SK-N-MC (cell line): ENCODE measurements at regions not wholly inside any gene's neighbourhood (a gene's known extent, or its start where the extent isn't known, plus 50 kb on each side); places are given as distances from the start of the nearest gene placed in this dataset.

Experiments used
- EZH2 ChIP-seq: fragments of 200-600 bp; sonication (generic); IDR thresholded peaks from one replicate; pipeline ENCODE4 v1.6.1; 2017; ENCODE audit warnings: antibody characterized with exemption
- FOXP2 ChIP-seq: optimal IDR thresholded peaks from 2 replicates; pipeline ENCODE3; 2011; ENCODE audit warnings: mild to moderate bottlenecking, moderate library complexity; ENCODE audit not compliant: insufficient read depth; ENCODE audit errors: extremely low read length, control extremely low read depth
- POLR2AphosphoS5 ChIP-seq: IDR thresholded peaks from 2 replicates; pipeline ENCODE4 v1.6.1; 2012; ENCODE audit warnings: mild to moderate bottlenecking, low read depth, low read length, borderline replicate concordance

DNA sequence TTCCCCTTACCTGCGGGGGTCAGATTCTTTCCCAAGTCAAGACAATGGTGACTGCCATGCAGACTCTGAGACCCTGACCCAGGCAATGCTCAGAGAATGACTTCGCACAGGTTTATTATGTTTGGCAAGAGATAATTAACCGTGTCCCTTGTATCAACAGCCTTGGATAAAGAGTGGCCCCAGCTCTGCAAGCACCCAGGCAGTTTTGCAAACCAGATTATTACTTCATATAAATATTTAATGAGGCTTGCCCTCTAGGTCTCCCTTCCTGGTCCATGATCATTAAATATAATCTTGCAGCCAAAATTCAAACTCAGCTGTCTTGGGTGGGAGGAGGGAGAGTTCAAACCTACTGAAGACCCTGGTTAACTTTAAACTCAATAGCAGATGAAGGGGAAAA is 156.5 kb downstream of the ANKRD60 start:
- TF ChIP-seq POLR2AphosphoS5 (no peak), EZH2 (no peak), FOXP2 (no peak)
